ENCODE measurements at regions not wholly inside any gene's neighbourhood (a gene's known extent, or its start where the extent isn't known, plus 50 kb on each side); places are given as distances from the start of the nearest gene placed in this dataset.
"Not testable (repeated sequence)": the region's sequence is repeated elsewhere in the genome, so short reads cannot be mapped to it uniquely, and the experiment has no call there.

- DNase-seq (ENCODE audit: low read depth), result no peak
Measured at GRCh38 chrX:140447150-140447549, 57.7 kb downstream of the SOX3 start.

DNA sequence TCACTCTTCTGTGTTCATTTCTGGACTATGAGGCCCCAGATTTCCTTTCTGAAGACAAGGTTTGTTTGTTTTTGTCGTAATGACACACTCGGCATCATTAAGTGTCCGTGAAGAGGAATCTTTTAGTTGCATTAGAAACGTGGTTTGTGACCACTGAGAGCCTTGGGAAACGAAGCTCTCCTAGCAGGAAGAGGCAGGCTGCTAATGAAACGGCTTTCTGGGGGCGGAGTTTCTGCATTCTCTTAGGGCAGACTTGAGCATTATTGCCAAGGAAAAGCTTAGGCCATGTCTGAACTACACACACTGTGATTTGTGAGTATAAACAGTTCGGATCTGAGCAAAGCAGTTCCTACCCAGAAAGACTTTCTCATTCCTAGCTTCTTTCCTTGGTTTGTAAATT, 64.0 kb downstream of the SOX3 start:
- no peak for DNase-seq (ENCODE audit: low read depth)

GRCh38 chrX:140439476-140439875, 65.4 kb downstream of the SOX3 start:
- DNase-seq (ENCODE audit: low read depth), result no peak

- no peak for DNase-seq (ENCODE audit: low read depth)
Measured at GRCh38 chrX:140434347-140434746, 70.5 kb downstream of the SOX3 start.

DNA sequence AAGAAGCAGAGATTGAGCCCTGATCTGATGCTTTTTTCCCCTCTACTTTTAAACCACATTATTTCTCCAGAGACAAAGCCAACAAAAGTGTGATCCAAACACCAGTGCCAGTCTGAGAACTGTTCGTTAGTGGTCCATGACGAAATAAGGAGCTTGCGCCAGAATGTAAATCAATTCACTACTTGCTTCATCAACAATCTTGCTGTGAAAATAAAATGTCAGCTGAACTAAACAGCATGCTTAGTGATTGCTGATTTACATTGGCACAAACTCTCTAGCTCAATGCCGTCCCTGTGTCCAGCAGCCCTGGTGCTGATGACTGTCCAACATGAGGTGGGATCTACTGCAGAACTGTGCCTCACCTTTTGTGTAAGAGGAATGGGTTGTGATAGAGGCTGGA, 71.3 kb downstream of the SOX3 start:
- DNase-seq (ENCODE audit: low read depth), result no peak

- DNase-seq (ENCODE audit: low read depth), result no peak
Measured at GRCh38 chrX:140432346-140433175, 72.3 kb downstream of the SOX3 start.

- DNase-seq (ENCODE audit: low read depth), result no peak
Measured at GRCh38 chrX:140431521-140431920, 73.3 kb downstream of the SOX3 start.

DNA sequence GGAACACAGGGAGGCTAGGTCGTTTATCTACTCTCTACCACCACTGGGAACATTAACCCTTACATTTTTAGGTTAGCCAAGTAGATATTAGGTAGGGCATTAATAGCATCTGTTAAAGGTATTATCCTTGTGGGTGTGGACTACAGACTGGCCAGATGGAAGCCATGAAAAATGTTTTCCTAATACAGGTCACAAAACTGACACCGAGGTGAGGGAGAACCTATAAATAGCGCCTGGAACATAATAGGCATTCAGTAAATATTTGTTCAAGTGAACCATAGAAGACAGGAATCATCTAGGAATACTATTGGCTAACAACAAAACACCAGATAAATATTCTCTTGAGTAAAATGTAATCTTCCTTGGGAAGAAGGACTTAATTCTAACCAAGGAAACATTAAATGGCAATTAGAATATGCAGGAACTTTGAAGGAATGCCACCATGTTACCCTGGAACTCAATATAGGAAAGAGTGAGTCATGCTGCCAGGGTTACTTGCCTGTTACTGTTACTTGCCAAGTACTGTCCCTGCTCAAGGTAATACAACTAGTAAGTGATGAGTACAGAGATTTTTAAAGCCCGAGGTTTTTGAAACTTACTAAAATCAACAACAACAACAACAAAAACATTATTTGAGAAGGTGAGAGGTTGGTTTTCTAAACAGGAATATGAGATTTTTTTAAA, 79.0 kb downstream of the SOX3 start:
- DNase-seq (ENCODE audit: low read depth), result no peak

DNA sequence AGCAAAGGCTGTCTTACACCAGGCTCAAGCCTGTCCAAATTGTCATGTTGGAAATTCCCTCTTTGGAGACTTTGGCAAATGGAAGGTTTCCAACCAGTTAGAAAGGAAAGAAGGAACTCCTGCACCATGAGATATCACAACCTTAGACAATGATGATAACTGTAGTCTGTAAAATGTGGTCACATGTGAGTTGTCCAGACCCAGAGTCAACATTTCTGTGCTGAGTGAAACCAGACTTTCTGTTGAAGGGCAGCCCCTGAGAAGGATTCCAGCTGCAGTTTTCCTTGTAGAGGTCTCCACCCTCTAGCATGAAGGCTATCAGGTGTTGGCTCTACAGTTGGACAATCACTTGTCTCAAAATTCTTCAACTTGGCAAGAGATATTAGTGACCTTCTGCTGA, 82.4 kb downstream of the SOX3 start:
- no peak for DNase-seq (ENCODE audit: low read depth)

- not testable (repeated sequence) for DNase-seq (ENCODE audit: low read depth)
Measured at GRCh38 chrX:140402131-140402530, 102.7 kb downstream of the SOX3 start.

DNA sequence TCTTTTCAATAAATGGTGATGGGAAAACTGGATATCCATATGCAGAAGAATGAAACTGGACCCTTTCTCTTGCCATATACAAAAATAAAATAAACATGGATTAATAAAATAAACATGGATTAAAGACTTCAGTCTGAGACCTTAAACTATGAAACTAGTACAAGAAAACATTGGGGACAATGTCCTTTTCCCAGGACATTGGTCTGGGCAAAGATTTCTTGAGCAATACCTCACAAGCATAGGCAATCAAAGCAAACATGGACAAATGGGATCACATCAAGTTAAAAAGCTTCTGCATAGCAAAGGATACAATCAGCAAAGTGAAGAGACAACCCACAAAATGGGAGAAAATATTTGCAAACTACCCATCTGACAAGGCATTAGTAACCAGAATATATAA, 108.5 kb downstream of the SOX3 start:
- not testable (repeated sequence) for DNase-seq (ENCODE audit: low read depth)

- DNase-seq (ENCODE audit: low read depth), result no peak
Measured at GRCh38 chrX:140393507-140393906, 111.4 kb downstream of the SOX3 start.

DNA sequence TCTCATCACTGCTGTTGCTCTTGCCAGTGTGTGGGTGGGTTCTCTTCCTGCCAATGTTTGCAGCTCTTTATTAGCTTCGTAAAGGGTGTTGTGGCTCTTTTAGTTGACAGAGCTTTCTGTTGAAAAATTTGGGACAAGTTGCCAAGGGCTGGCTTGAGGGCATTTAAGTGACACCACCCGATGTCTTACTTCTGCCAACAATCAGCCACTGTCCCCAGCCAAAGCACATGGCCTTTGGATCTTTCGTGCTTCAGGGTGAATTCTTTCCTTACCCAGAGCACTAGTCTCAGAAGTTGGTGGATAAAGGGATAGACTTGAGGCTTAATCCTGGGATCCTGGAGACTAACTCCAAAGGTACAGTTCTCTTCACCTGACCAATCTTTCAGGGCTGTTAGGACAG, 113.6 kb downstream of the SOX3 start:
- no peak for DNase-seq (ENCODE audit: low read depth)

DNA sequence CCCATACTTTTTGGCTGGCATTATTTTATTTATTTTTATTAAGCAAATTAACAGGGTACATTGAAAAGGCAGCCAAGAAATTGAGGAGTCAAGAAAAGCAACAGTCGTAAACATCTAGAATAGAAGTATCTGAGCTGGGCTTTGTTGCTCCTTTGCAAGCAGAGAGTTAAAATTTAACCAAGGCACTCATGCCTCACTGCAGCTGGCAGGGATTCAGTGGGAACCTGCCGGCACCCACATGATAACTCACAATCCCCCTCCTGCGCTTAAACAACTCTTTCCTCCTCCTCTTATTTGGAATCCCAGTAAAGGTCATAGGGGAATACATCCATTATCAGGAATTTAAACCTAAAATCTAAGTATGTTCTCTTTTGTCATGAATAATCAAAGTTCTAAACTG, 115.5 kb downstream of the SOX3 start:
- no peak for DNase-seq (ENCODE audit: low read depth)

GRCh38 chrX:140362861-140363260, 142.0 kb downstream of the SOX3 start:
- no peak for DNase-seq (ENCODE audit: low read depth)

DNA sequence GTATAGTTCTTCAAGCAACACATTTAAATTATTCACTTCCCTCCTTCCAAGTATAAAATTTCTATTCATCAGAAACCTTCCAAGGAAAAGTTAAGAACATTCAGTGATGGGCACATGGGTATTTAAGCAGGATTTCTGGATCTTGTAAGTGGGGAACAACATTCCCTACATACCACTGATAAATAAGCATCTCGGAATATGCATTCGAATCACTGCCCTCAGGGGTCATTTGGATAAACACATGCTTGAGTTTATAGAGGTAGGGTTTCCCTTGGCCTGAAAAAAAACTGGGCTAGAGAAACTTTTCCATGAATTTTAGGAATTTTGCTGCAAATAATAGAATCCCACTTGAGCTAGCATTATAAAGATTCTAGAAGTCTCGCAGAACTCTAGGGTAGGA, 143.9 kb downstream of the SOX3 start:
- no peak for DNase-seq (ENCODE audit: low read depth)

GRCh38 chrX:140360284-140360683, 144.6 kb downstream of the SOX3 start:
- DNase-seq (ENCODE audit: low read depth), result no peak

DNA sequence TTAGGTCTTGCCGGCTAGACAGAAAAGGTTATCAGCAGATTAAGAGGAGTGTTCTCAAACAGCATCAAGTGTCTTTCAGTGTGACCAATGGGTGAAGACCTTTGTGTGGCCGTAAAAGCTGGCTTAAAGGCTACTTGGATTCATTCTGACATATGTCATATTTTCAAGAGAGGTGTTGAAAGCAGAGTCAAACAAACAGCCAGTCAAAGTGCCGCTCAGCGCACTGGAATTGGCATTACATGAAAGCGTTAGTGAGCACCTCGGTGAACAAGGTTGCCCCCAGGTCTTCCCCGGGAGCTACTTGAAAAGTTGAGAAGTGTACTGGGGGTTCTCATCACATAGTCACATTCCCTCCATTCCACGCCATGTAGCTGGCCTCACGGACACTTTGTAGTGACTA, 148.9 kb downstream of the SOX3 start:
- DNase-seq (ENCODE audit: low read depth), result no peak

GRCh38 chrX:140355429-140355828, 149.4 kb downstream of the SOX3 start:
- DNase-seq (ENCODE audit: low read depth), result no peak

DNA sequence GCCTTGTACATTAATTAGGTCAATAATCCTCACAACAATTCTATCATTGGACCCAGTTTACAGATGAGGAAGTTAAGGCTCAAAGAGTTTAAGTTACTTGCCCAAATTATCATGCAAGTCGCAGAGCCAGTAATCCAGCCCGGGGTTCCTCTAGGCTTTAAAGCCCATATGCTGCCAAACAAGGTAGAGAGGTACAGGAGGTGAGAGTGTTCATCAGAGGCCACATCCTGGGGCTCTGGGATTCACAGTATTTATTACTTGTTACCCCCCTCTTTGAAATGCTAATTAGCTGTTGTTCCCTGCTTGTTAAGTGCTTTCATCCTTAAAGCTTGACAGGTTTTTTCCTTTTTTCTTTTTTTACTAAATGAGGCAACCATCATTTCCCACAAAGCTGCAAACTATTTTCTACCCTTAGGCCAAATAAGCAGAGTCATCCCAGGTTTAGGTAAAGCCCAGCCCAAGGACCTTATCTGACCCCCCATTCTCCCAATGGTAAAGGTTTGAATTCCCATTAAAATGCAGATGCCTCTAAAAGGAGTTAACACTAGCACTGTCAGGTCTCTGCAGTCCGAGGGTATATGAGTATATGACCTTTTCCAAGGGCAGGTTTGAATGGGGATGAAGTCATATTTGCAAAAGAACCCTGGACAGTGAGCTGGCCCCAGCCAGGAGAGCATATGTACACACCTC, 150.3 kb downstream of the SOX3 start:
- no peak for DNase-seq (ENCODE audit: low read depth)

- no peak for DNase-seq (ENCODE audit: low read depth)
Measured at GRCh38 chrX:140346729-140347128, 158.1 kb downstream of the SOX3 start.

DNA sequence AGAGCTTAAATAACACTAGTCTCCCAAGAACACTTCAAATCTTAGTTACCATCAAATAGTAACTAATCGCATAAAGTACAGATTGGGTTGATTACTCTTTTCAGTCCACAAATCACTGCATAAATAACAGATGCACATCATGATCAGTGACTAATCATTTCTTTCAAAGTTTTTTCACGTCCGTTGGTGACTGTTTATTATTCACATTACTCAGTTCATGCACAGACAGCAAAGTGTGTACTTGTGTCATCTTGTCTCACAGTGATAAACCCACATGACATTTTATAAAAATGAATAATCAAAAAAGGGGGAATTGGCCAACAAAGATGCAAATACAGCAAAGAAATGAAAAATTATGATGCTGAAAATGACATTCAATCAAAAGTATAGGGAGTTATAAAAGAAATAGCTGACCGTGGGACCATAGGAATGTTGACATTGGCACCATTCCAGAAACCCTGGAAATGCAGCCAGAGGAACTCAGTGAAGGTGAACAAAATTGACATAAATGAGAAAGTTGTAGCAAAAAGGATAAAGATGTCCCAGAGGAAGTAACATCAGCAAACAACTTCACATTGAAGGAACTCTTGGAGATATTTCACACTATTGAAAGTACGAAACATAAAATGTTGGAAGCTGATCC, 161.5 kb downstream of the SOX3 start:
- DNase-seq (ENCODE audit: low read depth), result no peak

DNA sequence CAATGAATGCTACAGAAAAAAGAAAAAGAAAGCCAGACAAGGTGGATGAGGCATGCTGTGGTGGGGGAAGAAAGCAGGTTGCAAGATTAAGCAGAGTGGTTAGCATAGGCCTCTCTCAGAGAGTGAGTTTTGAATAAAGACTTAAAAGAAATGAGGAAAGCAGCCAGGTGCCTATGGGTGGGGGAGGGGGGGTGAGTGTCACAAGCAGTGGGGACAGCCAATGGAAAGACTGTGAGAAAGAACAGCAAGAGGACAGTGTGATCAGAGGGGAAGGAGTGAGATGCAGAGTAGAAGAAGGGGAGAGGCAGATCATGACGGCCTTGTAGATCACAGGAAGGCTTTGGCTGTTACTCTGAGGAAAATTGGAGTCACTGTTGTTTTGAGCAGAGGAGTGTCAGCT, 162.5 kb downstream of the SOX3 start:
- no peak for DNase-seq (ENCODE audit: low read depth)
